ENCODE measurements at regions not wholly inside any gene's neighbourhood (a gene's known extent, or its start where the extent isn't known, plus 50 kb on each side); places are given as distances from the start of the nearest gene placed in this dataset.

GRCh38 chr14:42113358-42114069 lies 506.8 kb downstream of the LRFN5 start:
- TF ChIP-seq EZH2phosphoT487 (IDR thresholded peaks at IDR 0.05; ENCODE audit: unreplicated experiment): no peak
- TF ChIP-seq CTCF (conservative IDR thresholded peaks at IDR 0.05; ENCODE audit: low read depth in 2 of 2): no peak

All from GM23338 (cell line).